Choroid plexus epithelial cell (primary cell): ENCODE measurements at regions not wholly inside any gene's neighbourhood (a gene's known extent, or its start where the extent isn't known, plus 50 kb on each side); places are given as distances from the start of the nearest gene placed in this dataset.
A peak's percentile ranks its signal among the peaks of the same experiment; 100 is the strongest.

ENCODE experiments used
- DNase-seq: peaks from one replicate; pipeline ENCODE4 v3.0.0-alpha.2; 2010; ENCODE audit warnings: low read depth
- H3K4me3 ChIP-seq: 2 replicates; pipeline ENCODE4 v1.5.1; 2011; ENCODE audit warnings: low read depth, mild to moderate bottlenecking, control low read depth, low read length, moderate library complexity
- CTCF ChIP-seq: conservative IDR thresholded peaks from 2 replicates; pipeline ENCODE4 v1.5.1; 2011; ENCODE audit warnings: low read depth, mild to moderate bottlenecking, control low read depth, inconsistent platforms, low read length, moderate library complexity

DNA sequence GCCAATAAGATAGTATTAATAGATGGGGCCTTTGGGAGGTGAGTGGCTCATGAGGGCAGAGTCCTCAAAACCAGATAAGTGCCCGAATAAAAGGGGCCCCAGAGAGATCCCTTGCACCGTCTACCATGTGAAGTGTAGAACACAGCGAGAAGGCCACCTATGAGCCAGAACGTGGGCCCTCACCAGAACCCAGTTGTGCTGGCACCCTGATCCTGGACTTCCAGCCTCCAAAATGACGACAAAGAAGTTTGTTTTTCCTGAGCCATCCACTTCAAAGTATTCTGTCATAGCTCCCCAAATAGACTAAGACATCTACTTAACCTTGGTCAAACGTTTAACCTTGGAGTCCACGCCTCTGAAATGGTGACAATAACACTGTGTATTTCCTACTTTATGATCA lies 158.1 kb downstream of the EFNB2 start:
- no peak for DNase-seq
- no peak for TF ChIP-seq CTCF
- no peak overlapping the region for H3K4me3 ChIP-seq

DNA sequence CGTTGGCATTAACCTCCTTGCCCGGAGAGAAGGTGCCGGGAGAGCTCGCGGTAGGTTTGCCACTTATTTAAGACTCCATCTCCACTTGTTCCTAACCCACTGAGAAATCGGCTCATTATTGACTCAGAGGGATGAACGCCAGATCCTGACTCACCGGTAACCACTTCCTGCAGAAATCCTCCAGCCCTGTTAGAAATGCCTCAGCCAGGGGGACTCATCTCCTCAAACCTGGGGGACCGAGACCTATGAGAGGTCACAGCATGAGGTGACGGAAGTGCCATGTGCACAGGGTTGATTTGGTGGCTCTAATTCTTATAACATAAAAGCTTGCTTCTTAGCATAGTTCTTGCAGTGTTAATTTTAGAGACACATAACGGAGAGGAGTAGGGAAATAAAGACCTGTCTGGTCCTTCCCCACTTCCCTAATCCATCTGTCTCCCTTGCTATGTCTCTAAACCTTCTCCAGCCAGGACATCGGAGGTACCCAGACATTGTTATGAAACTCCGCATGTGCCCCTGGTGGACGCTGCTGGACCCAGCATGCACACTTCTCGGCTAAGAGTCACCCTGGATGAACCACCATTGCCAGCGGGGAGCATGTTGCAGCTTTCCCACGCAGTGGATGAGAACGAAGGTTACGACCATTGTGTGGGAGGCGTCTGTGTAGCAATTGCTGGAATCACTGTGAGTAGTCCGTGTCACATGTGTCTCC lies 158.9 kb downstream of the EFNB2 start:
- H3K4me3 ChIP-seq, result peak overlapping the region; percentile 34
- TF ChIP-seq CTCF, result peak; percentile 80
- DNase-seq, result peak; percentile 99

- H3K4me3 ChIP-seq, result no peak overlapping the region
- no peak for TF ChIP-seq CTCF
- no peak for DNase-seq
These were observed 160.4 kb downstream of the EFNB2 start for GRCh38 chr13:106375085-106375484.

DNA sequence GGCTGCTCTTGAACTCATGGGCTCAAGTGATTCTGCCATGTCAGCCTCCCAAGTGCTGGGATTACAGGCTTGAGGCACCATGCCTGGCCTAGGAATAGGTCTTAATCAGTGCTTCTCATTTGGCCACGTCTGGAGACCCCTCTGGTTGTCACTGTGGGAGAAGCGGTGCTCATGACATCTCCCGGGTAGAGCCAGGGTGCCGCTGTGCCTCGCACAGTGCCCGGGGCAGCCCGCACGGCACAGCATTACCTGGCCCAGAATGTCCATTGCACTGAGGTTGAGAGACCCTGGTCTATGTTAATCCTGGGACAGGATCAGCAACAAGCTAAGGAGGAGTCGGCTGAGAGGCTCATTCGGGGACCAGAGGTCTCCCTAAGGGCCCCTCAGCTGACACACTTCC lies 160.8 kb downstream of the EFNB2 start:
- no peak for TF ChIP-seq CTCF
- H3K4me3 ChIP-seq, result no peak overlapping the region
- no peak for DNase-seq

- H3K4me3 ChIP-seq, result no peak overlapping the region
- no peak for TF ChIP-seq CTCF
- DNase-seq, result peak; percentile 89
These were observed 161.4 kb downstream of the EFNB2 start for GRCh38 chr13:106373989-106374572.

GRCh38 chr13:106373304-106373988 lies 162.0 kb downstream of the EFNB2 start:
- DNase-seq, result peak; percentile 44
- H3K4me3 ChIP-seq, result no peak overlapping the region
- TF ChIP-seq CTCF, result no peak
